K562 (cell line): ENCODE measurements at regions not wholly inside any gene's neighbourhood (a gene's known extent, or its start where the extent isn't known, plus 50 kb on each side); places are given as distances from the start of the nearest gene placed in this dataset.

Experiments
- ASH1L ChIP-seq: fragments of 450-650 bp; IDR thresholded peaks from 2 replicates; pipeline ENCODE4 v1.6.1; 2018; ENCODE audit warnings: borderline replicate concordance, mild to moderate bottlenecking, low read depth; ENCODE audit not compliant: partially characterized antibody
- NR2C2 ChIP-seq, 2 experiments: fragments of 200-800 bp in 1 of 2; sonication (Bioruptor generic) in 1 of 2; sonication (generic) in 1 of 2; formaldehyde crosslinking in 1 of 2; IDR thresholded peaks; 2 replicates each; pipeline versions ENCODE4 v1.6.1 to v1.8.0; 2016 to 2022; ENCODE audit warnings: mild to moderate bottlenecking in 1 of 2, missing compliant biosample characterization in 1 of 2, missing genetic modification characterization in 1 of 2, missing genetic modification reagents in 1 of 2
- SMARCA4 ChIP-seq: fragments of 450-650 bp; IDR thresholded peaks from 2 replicates; pipeline ENCODE4 v1.6.1; 2016
- ZNF384 ChIP-seq: IDR thresholded peaks from 2 replicates; pipeline ENCODE4 v1.6.1; 2012; ENCODE audit warnings: low read depth, low read length, improper control_type of control experiment
- TF ChIP-seq, protein P1 (sequence below): fragments of 450-650 bp; IDR thresholded peaks from 2 replicates; pipeline ENCODE4 v1.6.1; 2016; ENCODE audit warnings: low read depth
- TF ChIP-seq, protein P2 (sequence below), 2 experiments: fragments of 450-650 bp in 1 of 2; IDR thresholded peaks; 2 replicates each; pipeline ENCODE4 v1.6.1; 2011 to 2017; ENCODE audit warnings: low read depth in 2 of 2, antibody characterized with exemption in 1 of 2, borderline replicate concordance in 1 of 2, low read length in 1 of 2, mild to moderate bottlenecking in 1 of 2, mixed read lengths in 1 of 2; ENCODE audit not compliant: control insufficient read depth in 1 of 2

DNA sequence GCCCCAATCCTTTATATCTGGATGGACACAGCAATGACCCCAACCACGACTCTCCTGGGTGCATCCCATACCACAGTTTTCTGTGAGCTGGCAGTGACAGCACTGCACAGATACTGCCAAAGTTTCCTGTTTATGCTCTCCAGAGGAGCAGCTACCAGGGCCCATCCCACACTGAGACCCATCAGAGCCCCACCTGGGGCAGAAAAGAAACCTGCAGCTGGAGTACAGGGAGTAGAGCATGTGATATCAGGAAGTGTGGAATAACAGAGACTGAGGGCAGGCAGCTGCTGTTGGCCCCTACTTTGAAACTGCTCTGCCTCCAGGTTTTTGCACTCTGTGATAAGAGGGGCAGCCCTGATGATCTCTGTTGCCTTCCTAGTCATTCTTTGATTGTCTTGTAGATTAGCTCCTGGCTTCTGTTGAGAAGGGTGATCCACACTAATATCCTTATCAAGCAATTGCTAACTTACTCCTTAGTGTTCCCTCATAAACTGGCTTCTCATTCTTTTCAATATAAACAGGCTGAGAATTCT is 526.3 kb upstream of the TECRL start (continued):
- TF ChIP-seq, protein P1, sequence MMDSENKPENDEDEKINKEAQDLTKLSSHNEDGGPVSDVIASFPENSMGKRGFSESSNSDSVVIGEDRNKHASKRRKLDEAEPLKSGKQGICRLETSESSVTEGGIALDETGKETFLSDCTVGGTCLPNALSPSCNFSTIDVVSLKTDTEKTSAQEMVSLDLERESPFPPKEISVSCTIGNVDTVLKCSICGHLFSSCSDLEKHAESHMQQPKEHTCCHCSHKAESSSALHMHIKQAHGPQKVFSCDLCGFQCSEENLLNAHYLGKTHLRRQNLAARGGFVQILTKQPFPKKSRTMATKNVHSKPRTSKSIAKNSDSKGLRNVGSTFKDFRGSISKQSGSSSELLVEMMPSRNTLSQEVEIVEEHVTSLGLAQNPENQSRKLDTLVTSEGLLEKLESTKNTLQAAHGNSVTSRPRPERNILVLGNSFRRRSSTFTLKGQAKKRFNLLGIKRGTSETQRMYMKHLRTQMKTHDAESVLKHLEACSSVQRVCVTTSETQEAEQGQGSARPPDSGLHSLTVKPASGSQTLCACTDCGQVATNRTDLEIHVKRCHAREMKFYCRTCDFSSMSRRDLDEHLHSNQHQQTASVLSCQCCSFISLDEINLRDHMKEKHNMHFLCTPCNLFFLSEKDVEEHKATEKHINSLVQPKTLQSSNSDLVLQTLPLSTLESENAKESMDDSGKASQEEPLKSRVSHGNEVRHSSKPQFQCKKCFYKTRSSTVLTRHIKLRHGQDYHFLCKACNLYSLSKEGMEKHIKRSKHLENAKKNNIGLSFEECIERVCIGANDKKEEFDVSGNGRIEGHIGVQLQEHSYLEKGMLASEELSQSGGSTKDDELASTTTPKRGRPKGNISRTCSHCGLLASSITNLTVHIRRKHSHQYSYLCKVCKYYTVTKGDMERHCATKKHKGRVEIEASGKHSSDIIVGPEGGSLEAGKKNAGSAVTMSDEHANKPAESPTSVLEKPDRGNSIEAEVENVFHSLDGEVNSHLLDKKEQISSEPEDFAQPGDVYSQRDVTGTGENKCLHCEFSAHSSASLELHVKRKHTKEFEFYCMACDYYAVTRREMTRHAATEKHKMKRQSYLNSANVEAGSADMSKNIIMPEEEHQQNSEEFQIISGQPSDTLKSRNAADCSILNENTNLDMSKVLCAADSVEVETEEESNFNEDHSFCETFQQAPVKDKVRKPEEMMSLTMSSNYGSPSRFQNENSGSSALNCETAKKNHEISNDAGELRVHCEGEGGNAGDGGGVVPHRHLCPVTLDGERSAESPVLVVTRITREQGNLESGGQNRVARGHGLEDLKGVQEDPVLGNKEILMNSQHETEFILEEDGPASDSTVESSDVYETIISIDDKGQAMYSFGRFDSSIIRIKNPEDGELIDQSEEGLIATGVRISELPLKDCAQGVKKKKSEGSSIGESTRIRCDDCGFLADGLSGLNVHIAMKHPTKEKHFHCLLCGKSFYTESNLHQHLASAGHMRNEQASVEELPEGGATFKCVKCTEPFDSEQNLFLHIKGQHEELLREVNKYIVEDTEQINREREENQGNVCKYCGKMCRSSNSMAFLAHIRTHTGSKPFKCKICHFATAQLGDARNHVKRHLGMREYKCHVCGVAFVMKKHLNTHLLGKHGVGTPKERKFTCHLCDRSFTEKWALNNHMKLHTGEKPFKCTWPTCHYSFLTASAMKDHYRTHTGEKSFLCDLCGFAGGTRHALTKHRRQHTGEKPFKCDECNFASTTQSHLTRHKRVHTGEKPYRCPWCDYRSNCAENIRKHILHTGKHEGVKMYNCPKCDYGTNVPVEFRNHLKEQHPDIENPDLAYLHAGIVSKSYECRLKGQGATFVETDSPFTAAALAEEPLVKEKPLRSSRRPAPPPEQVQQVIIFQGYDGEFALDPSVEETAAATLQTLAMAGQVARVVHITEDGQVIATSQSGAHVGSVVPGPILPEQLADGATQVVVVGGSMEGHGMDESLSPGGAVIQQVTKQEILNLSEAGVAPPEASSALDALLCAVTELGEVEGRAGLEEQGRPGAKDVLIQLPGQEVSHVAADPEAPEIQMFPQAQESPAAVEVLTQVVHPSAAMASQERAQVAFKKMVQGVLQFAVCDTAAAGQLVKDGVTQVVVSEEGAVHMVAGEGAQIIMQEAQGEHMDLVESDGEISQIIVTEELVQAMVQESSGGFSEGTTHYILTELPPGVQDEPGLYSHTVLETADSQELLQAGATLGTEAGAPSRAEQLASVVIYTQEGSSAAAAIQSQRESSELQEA, result no peak
- TF ChIP-seq NR2C2 (CRISPR knock-in tag; IDR thresholded peaks at IDR 0.05) (no peak), NR2C2 (tag; IDR thresholded peaks at IDR 0.05) (no peak), SMARCA4 (no peak), ASH1L (no peak), ZNF384 (no peak)
- TF ChIP-seq, protein P2, sequence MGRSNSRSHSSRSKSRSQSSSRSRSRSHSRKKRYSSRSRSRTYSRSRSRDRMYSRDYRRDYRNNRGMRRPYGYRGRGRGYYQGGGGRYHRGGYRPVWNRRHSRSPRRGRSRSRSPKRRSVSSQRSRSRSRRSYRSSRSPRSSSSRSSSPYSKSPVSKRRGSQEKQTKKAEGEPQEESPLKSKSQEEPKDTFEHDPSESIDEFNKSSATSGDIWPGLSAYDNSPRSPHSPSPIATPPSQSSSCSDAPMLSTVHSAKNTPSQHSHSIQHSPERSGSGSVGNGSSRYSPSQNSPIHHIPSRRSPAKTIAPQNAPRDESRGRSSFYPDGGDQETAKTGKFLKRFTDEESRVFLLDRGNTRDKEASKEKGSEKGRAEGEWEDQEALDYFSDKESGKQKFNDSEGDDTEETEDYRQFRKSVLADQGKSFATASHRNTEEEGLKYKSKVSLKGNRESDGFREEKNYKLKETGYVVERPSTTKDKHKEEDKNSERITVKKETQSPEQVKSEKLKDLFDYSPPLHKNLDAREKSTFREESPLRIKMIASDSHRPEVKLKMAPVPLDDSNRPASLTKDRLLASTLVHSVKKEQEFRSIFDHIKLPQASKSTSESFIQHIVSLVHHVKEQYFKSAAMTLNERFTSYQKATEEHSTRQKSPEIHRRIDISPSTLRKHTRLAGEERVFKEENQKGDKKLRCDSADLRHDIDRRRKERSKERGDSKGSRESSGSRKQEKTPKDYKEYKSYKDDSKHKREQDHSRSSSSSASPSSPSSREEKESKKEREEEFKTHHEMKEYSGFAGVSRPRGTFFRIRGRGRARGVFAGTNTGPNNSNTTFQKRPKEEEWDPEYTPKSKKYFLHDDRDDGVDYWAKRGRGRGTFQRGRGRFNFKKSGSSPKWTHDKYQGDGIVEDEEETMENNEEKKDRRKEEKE (IDR thresholded peaks at IDR 0.05; ENCODE audit: borderline replicate concordance in 1 of 2, control insufficient read depth in 1 of 2, low read depth in 2 of 2, low read length in 1 of 2), result no peak
